Natural killer cell (primary cell): ENCODE measurements at regions not wholly inside any gene's neighbourhood (a gene's known extent, or its start where the extent isn't known, plus 50 kb on each side); places are given as distances from the start of the nearest gene placed in this dataset.

ENCODE experiments used
- ATAC-seq, 3 donors: fragments of 150-1000 bp in 2 of 3; fragments of 200-7000 bp in 1 of 3; cut with Tn5 transposase; 1 replicate in 1 of 3; 2 replicates in 2 of 3; pipeline ENCODE4 v1.10.0; 2021; ENCODE audit warnings: mild to moderate bottlenecking in 2 of 3, moderate library complexity in 2 of 3
- DNase-seq, 2 donors: peaks; one replicate each; pipeline versions ENCODE4 v3.0.0 to v3.0.0-alpha.2; 2013 to 2021; ENCODE audit warnings: mixed read lengths in 1 of 2
- H3K27ac ChIP-seq: one replicate; pipeline ENCODE4 v1.5.1; 2013; ENCODE audit warnings: mild to moderate bottlenecking, low read length
- H3K27me3 ChIP-seq: one replicate; pipeline ENCODE4 v1.6.1; 2013; ENCODE audit warnings: low read length; ENCODE audit not compliant: control insufficient read depth, insufficient read depth
- H3K36me3 ChIP-seq: one replicate; pipeline ENCODE4 v1.6.1; 2013; ENCODE audit warnings: low read length; ENCODE audit not compliant: control insufficient read depth, insufficient read depth
- H3K4me1 ChIP-seq: one replicate; pipeline ENCODE4 v1.6.1; 2013; ENCODE audit warnings: low read length; ENCODE audit not compliant: control insufficient read depth, insufficient read depth
- H3K4me3 ChIP-seq: one replicate; pipeline ENCODE4 v1.5.1; 2013; ENCODE audit warnings: low read length
- H3K9me3 ChIP-seq: one replicate; pipeline ENCODE4 v1.6.1; 2013; ENCODE audit warnings: low read length; ENCODE audit not compliant: control insufficient read depth, insufficient read depth
- H3K27ac Mint-ChIP-seq, 2 donors: one replicate each; pipeline ENCODE4 v1.8.0; 2022; ENCODE audit warnings: mild to moderate bottlenecking in 2 of 2, mixed read lengths in 2 of 2, moderate library complexity in 1 of 2
- H3K27me3 Mint-ChIP-seq, 2 donors: one replicate each; pipeline ENCODE4 v1.8.0; 2022; ENCODE audit warnings: low read depth in 2 of 2, mixed read lengths in 2 of 2
- H3K36me3 Mint-ChIP-seq: one replicate; pipeline ENCODE4 v1.8.0; 2022; ENCODE audit warnings: mixed read lengths
- H3K4me1 Mint-ChIP-seq, 2 donors: one replicate each; pipeline ENCODE4 v1.8.0; 2022; ENCODE audit warnings: mixed read lengths in 2 of 2
- H3K4me3 Mint-ChIP-seq: one replicate; pipeline ENCODE4 v1.8.0; 2022; ENCODE audit warnings: mild to moderate bottlenecking, moderate library complexity, mixed read lengths
- H3K9me3 Mint-ChIP-seq, 2 donors: one replicate each; pipeline ENCODE4 v1.8.0; 2022; ENCODE audit warnings: mixed read lengths in 2 of 2
- CTCF ChIP-seq: fragments of 200-600 bp; IDR thresholded peaks from one replicate; pipeline ENCODE4 v1.8.0; 2022; ENCODE audit warnings: antibody characterized with exemption
- WGBS: methylation state at CpG from one replicate; pipeline ENCODE4 v1.1.7; 2013; ENCODE audit warnings: missing lambda C conversion rate; ENCODE audit not compliant: insufficient coverage; 5-methylcytosine and 5-hydroxymethylcytosine counted together
- intact Hi-C: fragments of 100-400 bp; cut with micrococcal nuclease; formaldehyde crosslinking; loops from one replicate; pipeline ENCODE4 v1.14.2; 2022

DNA sequence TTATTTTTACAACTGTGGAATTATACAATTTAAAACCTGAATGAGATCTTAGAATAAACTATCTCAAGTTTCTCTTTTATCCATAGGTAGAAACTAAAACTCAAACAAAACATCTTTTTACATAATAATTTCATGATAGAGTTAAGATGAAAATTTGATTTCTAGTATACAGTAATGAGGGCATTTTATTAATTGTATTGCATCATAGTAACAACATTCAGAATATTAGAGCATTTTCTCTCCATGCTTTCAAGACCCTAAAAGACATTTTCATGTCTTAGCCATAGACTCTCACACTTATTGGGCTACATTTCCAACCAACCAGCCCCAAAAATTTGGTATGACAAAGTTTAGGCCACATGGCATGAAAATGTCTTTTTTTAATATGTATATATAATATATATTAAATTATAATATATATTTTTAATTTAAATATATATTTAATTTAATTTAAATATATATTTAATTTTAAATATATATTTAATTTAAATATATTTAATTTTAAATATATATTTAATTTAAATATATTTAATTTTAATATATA is 195.7 kb upstream of the STEAP1 start:
- H3K4me3 ChIP-seq: no peak overlapping the region
- Mint-ChIP-seq H3K27ac (no peak overlapping the region), H3K9me3 (peaks cover 14 to 15% of the 10 kb centered on the region in 2 donors), H3K36me3 (peaks cover 9% of the 10 kb centered on the region), H3K27me3 (no peaks in the 10 kb centered on the region), H3K4me1 (no peaks in the 10 kb centered on the region), H3K4me3 (no peak overlapping the region)
- ATAC-seq (no peak), DNase-seq (no peak)
- no peak overlapping the region for H3K27ac ChIP-seq
- no peak for TF ChIP-seq CTCF
- H3K27me3 ChIP-seq: no peaks in the 10 kb centered on the region
- no peaks in the 10 kb centered on the region for H3K4me1 ChIP-seq
- no peaks in the 10 kb centered on the region for H3K9me3 ChIP-seq
- intact Hi-C loops: no loop called here
- no peaks in the 10 kb centered on the region for H3K36me3 ChIP-seq

DNA sequence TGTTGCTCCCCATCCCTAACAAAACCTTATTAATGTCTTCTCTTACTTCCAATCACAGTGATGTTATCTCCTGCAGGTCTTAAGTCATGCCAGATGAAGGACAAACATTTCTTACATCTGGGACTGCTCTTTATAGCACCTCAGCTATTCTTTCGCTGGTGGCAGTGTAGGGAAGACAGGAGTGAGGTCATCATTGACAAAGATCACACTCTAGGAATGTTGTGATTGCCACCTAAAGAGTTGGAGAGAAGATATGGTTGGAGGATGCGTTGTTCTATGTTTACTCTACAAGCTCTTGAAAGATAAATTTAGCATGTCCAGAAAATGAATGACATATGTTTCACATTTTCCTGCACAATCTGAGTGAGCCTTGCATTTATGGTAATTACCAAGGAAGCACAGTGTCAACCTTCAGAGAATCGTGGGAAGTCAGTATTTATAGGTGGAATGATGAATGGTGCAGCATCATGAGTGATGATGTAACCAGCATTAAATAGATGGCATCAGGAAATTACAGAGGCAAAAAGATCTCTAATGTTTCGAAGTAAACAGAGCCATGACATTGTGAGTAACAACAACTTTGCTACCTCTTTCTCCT is 188.1 kb upstream of the STEAP1 start:
- DNase-seq (no peak), ATAC-seq (no peak)
- H3K27me3 ChIP-seq: no peaks in the 10 kb centered on the region
- no peak overlapping the region for H3K4me3 ChIP-seq
- no peak overlapping the region for H3K27ac ChIP-seq
- WGBS: 72% methylated on average over 4 of the region's 4 CpGs
- intact Hi-C loops: no loop called here
- no peak overlapping the region for H3K27ac Mint-ChIP-seq
- no peaks in the 10 kb centered on the region for H3K4me1 ChIP-seq
- no peaks in the 10 kb centered on the region for H3K27me3 Mint-ChIP-seq
- H3K36me3 ChIP-seq: no peaks in the 10 kb centered on the region
- no peaks in the 10 kb centered on the region for H3K4me1 Mint-ChIP-seq
- peaks cover 10 to 14% of the 10 kb centered on the region in 2 donors for H3K9me3 Mint-ChIP-seq
- no peak overlapping the region for H3K4me3 Mint-ChIP-seq
- no peak for TF ChIP-seq CTCF
- H3K9me3 ChIP-seq: peaks cover 5% of the 10 kb centered on the region
- H3K36me3 Mint-ChIP-seq: no peaks in the 10 kb centered on the region

GRCh38 chr7:89975577-89975976 is 178.7 kb upstream of the STEAP1 start:
- no peak overlapping the region for H3K27ac Mint-ChIP-seq
- Histone ChIP-seq H3K9me3 (no peaks in the 10 kb centered on the region), H3K27ac (no peak overlapping the region), H3K27me3 (no peaks in the 10 kb centered on the region), H3K4me1 (no peaks in the 10 kb centered on the region), H3K4me3 (no peak overlapping the region), H3K36me3 (no peaks in the 10 kb centered on the region)
- peaks cover 13 to 28% of the 10 kb centered on the region in 2 donors for H3K9me3 Mint-ChIP-seq
- ATAC-seq: no peak
- H3K4me1 Mint-ChIP-seq: no peaks in the 10 kb centered on the region
- no peak overlapping the region for H3K4me3 Mint-ChIP-seq
- TF ChIP-seq CTCF: no peak
- no CpG with 5 or more reads among the region's 2 CpGs for WGBS
- peaks cover 9% of the 10 kb centered on the region for H3K36me3 Mint-ChIP-seq
- no peaks in the 10 kb centered on the region for H3K27me3 Mint-ChIP-seq
- DNase-seq: no peak
- intact Hi-C loops: no loop called here

- Mint-ChIP-seq H3K27ac (no peak overlapping the region), H3K9me3 (peaks cover 15 to 21% of the 10 kb centered on the region in 2 donors), H3K36me3 (no peaks in the 10 kb centered on the region), H3K4me3 (no peak overlapping the region), H3K27me3 (no peaks in the 10 kb centered on the region), H3K4me1 (no peaks in the 10 kb centered on the region)
- WGBS: 86% methylated on average over 3 of the region's 3 CpGs
- Histone ChIP-seq H3K9me3 (no peaks in the 10 kb centered on the region), H3K27me3 (no peaks in the 10 kb centered on the region), H3K27ac (no peak overlapping the region), H3K4me1 (no peaks in the 10 kb centered on the region), H3K36me3 (no peaks in the 10 kb centered on the region), H3K4me3 (no peak overlapping the region)
- no peak for TF ChIP-seq CTCF
- DNase-seq (no peak), ATAC-seq (no peak)
- intact Hi-C loops: no loop called here
Observed at GRCh38 chr7:89987665-89988064, 166.6 kb upstream of the STEAP1 start.
